ENCODE measurements at regions not wholly inside any gene's neighbourhood (a gene's known extent, or its start where the extent isn't known, plus 50 kb on each side); places are given as distances from the start of the nearest gene placed in this dataset.
"Not testable (repeated sequence)": the region's sequence is repeated elsewhere in the genome, so short reads cannot be mapped to it uniquely, and the experiment has no call there.

GRCh38 chr5:152051499-152052454 lies 127.1 kb upstream of the GLRA1 start:
- in situ Hi-C loops (cut with MboI; ENCODE audit: low pct_ligation_motif_present in 1 of 4, low pct_unique_long_range_greater_than_20kb in 1 of 4, low sequenced_read_pairs in 3 of 4) = no loop called here
- TF ChIP-seq POLR2AphosphoS5 (IDR thresholded peaks at IDR 0.05) (no peak), CTCF (IDR thresholded peaks at IDR 0.05) (no peak), POLR2A (IDR thresholded peaks at IDR 0.05) (no peak), EP300 (IDR thresholded peaks at IDR 0.05; ENCODE audit: low read depth) (no peak)
- no peaks in the 10 kb centered on the region for H3K9me3 ChIP-seq
- H3K36me3 ChIP-seq = no peaks in the 10 kb centered on the region
- H3K27me3 ChIP-seq = no peaks in the 10 kb centered on the region
- no peak for DNase-seq
- no peak overlapping the region for H3K27ac ChIP-seq
- intact Hi-C loops (cut with DNase I; ENCODE audit: low total_unique reads) = no loop called here
- 49 to 100% methylated on average over 1 to 10 of the region's 10 CpGs for WGBS, 2 donors (ENCODE audit: low coverage in 1 of 2)
- H3K4me1 ChIP-seq = no peaks in the 10 kb centered on the region
- H3K4me3 ChIP-seq = no peak overlapping the region

GRCh38 chr5:152046361-152046760 lies 121.7 kb upstream of the GLRA1 start:
- H3K36me3 ChIP-seq = no peaks in the 10 kb centered on the region
- H3K4me3 ChIP-seq = no peak overlapping the region
- in situ Hi-C loops (cut with MboI; ENCODE audit: low pct_ligation_motif_present in 1 of 4, low pct_unique_long_range_greater_than_20kb in 1 of 4, low sequenced_read_pairs in 3 of 4) (no loop called here), intact Hi-C loops (cut with DNase I; ENCODE audit: low total_unique reads) (loop anchor here (5.0 kb wide), 1 partner anchor 1656 kb away; no protein-coding TSS in a partner anchor)
- 59 to 80% methylated on average over 3 to 4 of the region's 4 CpGs for WGBS, 2 donors (ENCODE audit: low coverage in 1 of 2)
- H3K27ac ChIP-seq = no peak overlapping the region
- TF ChIP-seq POLR2A (IDR thresholded peaks at IDR 0.05) = no peak
- TF ChIP-seq EP300 (IDR thresholded peaks at IDR 0.05; ENCODE audit: low read depth) = no peak
- TF ChIP-seq CTCF (IDR thresholded peaks at IDR 0.05) = no peak
- no peak for TF ChIP-seq POLR2AphosphoS5 (IDR thresholded peaks at IDR 0.05)
- no peaks in the 10 kb centered on the region for H3K4me1 ChIP-seq
- H3K27me3 ChIP-seq = no peaks in the 10 kb centered on the region
- no peak for DNase-seq
- H3K9me3 ChIP-seq = no peaks in the 10 kb centered on the region

- H3K4me1 ChIP-seq; H3K9me3 ChIP-seq; H3K4me3 ChIP-seq; H3K27ac ChIP-seq; H3K27me3 ChIP-seq; DNase-seq; intact Hi-C loops (cut with DNase I; ENCODE audit: low total_unique reads); in situ Hi-C loops (cut with MboI; ENCODE audit: low pct_ligation_motif_present in 1 of 4, low pct_unique_long_range_greater_than_20kb in 1 of 4, low sequenced_read_pairs in 3 of 4); H3K36me3 ChIP-seq: not testable (repeated sequence)
- WGBS, 2 donors (ENCODE audit: low coverage in 1 of 2) = 50% methylated on average over 2 of the region's 2 CpGs; no CpG with 5 or more reads in 1 of the 2 donors
These were observed 114.2 kb upstream of the GLRA1 start for GRCh38 chr5:152038856-152039255.

GRCh38 chr5:152026328-152027024 lies 101.8 kb upstream of the GLRA1 start:
- H3K9me3 ChIP-seq; H3K27me3 ChIP-seq; H3K27ac ChIP-seq; H3K36me3 ChIP-seq; H3K4me3 ChIP-seq; H3K4me1 ChIP-seq; intact Hi-C loops (cut with DNase I; ENCODE audit: low total_unique reads); DNase-seq; in situ Hi-C loops (cut with MboI; ENCODE audit: low pct_ligation_motif_present in 1 of 4, low pct_unique_long_range_greater_than_20kb in 1 of 4, low sequenced_read_pairs in 3 of 4): not testable (repeated sequence)
- 46% methylated on average over 6 of the region's 9 CpGs; no CpG with 5 or more reads in 1 of the 2 donors for WGBS, 2 donors (ENCODE audit: low coverage in 1 of 2)

- Histone ChIP-seq H3K27ac (no peak overlapping the region), H3K9me3 (no peaks in the 10 kb centered on the region), H3K4me1 (no peaks in the 10 kb centered on the region), H3K4me3 (no peak overlapping the region), H3K36me3 (no peaks in the 10 kb centered on the region), H3K27me3 (no peaks in the 10 kb centered on the region)
- in situ Hi-C loops (cut with MboI; ENCODE audit: low pct_ligation_motif_present in 1 of 4, low pct_unique_long_range_greater_than_20kb in 1 of 4, low sequenced_read_pairs in 3 of 4) (no loop called here), intact Hi-C loops (cut with DNase I; ENCODE audit: low total_unique reads) (no loop called here)
- TF ChIP-seq CTCF (IDR thresholded peaks at IDR 0.05) = no peak
- no peak for TF ChIP-seq POLR2A (IDR thresholded peaks at IDR 0.05)
- no peak for TF ChIP-seq EP300 (IDR thresholded peaks at IDR 0.05; ENCODE audit: low read depth)
- no peak for TF ChIP-seq POLR2AphosphoS5 (IDR thresholded peaks at IDR 0.05)
- no peak for DNase-seq
- WGBS, 2 donors (ENCODE audit: low coverage in 1 of 2) = 81 to 100% methylated on average over 1 of the region's 1 CpG
These were observed 91.8 kb upstream of the GLRA1 start for GRCh38 chr5:152016421-152016820.
